Small intestine (tissue), 7 donors: ENCODE measurements at regions not wholly inside any gene's neighbourhood (a gene's known extent, or its start where the extent isn't known, plus 50 kb on each side); places are given as distances from the start of the nearest gene placed in this dataset.

Experiments used
- DNase-seq, 2 donors: peaks; one replicate each; pipeline versions ENCODE4 v3.0.0 to v3.0.0-alpha.2; 2013
- FAIRE-seq: peaks from 2 replicates; lab custom pipeline; 2012; peaks lifted over from hg19 to GRCh38; lab: Jason Lieb, UNC
- H3K27ac ChIP-seq, 3 donors: one replicate each; pipeline ENCODE4 v1.5.1; 2013; ENCODE audit warnings: low read length in 2 of 3, mild to moderate bottlenecking in 2 of 3, control low read depth in 1 of 3, inconsistent platforms in 1 of 3, low read depth in 1 of 3, moderate library complexity in 1 of 3
- H3K27me3 ChIP-seq, 3 donors: one replicate each; pipeline ENCODE4 v1.6.1; 2013; ENCODE audit warnings: low read length in 3 of 3, inconsistent platforms in 1 of 3; ENCODE audit not compliant: control insufficient read depth in 3 of 3, insufficient read depth in 3 of 3
- H3K36me3 ChIP-seq, 3 donors: one replicate each; pipeline ENCODE4 v1.6.1; 2013; ENCODE audit warnings: low read length in 3 of 3, inconsistent platforms in 1 of 3, low read depth in 1 of 3, mild to moderate bottlenecking in 1 of 3, moderate library complexity in 1 of 3; ENCODE audit not compliant: control insufficient read depth in 3 of 3, insufficient read depth in 2 of 3
- H3K4me1 ChIP-seq, 3 donors: one replicate each; pipeline ENCODE4 v1.6.1; 2013; ENCODE audit warnings: low read length in 2 of 3, inconsistent platforms in 1 of 3, low read depth in 1 of 3, mild to moderate bottlenecking in 1 of 3, moderate library complexity in 1 of 3; ENCODE audit not compliant: control insufficient read depth in 3 of 3, insufficient read depth in 2 of 3
- H3K4me3 ChIP-seq, 3 donors: one replicate each; pipeline ENCODE4 v1.5.1; 2013; ENCODE audit warnings: low read length in 3 of 3, control low read depth in 1 of 3, inconsistent platforms in 1 of 3, low read depth in 1 of 3, mild to moderate bottlenecking in 1 of 3, moderate library complexity in 1 of 3
- H3K9me3 ChIP-seq, 2 donors: one replicate each; pipeline ENCODE4 v1.6.1; 2013; ENCODE audit warnings: low read depth in 1 of 2, low read length in 1 of 2; ENCODE audit not compliant: control insufficient read depth in 2 of 2, insufficient read depth in 1 of 2
- WGBS, 3 donors: extraction: QIAGEN DNeasy Blood & Tissue Kit; methylation state at CpG; one replicate each; pipeline ENCODE4 v1.1.7; 2013; 5-methylcytosine and 5-hydroxymethylcytosine counted together
- donor health status: healthy with polysubstance abuse.
- donor health status: control.
- donor health status: control.
- donor health status: Bipolar disorder and iron deficiency.
- donor health status: healthy.

DNA sequence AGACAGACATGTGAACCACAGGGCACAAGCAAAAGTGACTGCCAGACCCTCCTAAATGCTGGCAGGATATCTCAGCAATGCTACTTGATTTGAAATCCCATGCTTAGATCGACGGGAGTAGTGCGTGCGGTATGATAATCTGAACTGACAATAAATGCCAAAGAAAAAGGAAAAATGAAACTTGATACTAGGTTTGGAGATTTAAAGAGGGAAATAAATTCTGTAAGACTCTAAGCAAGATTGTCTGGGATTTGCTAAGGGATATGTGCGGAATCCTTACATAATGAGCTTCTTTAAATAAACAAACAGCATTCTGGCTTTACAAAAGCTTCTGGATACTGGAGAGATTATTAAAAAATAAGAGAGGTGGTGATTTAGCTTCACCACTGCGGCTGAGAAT lies 203.6 kb downstream of the CAAP1 start:
- no peaks in the 10 kb centered on the region for H3K36me3 ChIP-seq
- H3K27me3 ChIP-seq = no peaks in the 10 kb centered on the region
- H3K4me1 ChIP-seq = no peaks in the 10 kb centered on the region
- no peak overlapping the region for H3K27ac ChIP-seq
- WGBS, 3 donors = 87 to 90% (median 88%) methylated on average over 6 of the region's 6 CpGs
- FAIRE-seq (no peak), DNase-seq (no peak)
- no peaks in the 10 kb centered on the region for H3K9me3 ChIP-seq
- no peak overlapping the region for H3K4me3 ChIP-seq

DNA sequence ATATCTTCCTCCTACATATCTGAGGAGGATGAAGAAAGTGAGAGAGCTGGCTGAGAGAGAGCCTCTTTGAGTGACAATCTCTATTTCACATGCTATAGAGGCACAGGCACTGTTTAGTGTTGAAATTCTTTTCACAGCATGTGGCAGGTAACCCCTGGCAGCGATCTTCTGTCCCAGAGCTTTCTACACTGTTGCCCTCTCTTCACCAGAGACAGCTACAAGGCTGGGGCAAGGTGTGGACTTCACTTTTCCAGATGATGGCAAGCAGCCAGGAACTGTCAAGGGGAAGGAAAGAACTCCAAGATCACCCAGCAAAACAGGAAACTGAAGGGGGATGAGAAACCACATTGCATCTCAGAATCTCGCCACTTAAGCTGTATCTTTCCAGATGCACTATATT lies 205.2 kb downstream of the CAAP1 start:
- 25 to 35% (median 34%) methylated on average over 2 of the region's 2 CpGs for WGBS, 3 donors

DNA sequence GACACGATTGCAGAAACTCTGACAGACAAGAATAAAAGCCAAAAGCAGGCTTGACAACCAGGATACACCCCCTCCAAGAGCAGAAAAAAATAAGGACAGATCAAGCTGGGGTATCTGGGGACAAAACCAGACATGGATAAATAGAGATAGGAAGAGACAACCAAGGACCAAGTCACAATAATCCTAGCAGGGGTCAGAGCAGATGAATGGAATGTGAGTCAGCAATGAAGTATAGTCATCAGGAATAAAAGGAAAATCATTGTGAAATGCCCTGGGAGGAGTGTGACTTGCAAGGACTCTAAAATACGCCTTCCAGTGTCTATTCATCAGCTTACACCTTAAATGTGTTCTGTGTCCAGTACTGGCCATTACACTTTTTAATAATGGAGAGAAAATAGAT lies 206.8 kb downstream of the CAAP1 start:
- no peak overlapping the region for H3K4me3 ChIP-seq
- FAIRE-seq (no peak), DNase-seq (no peak)
- H3K4me1 ChIP-seq = no peaks in the 10 kb centered on the region
- H3K9me3 ChIP-seq = no peaks in the 10 kb centered on the region
- H3K27ac ChIP-seq = no peak overlapping the region
- H3K36me3 ChIP-seq = no peaks in the 10 kb centered on the region
- 70 to 83% (median 76%) methylated on average over 2 of the region's 2 CpGs for whole genome bisulfite sequencing, 3 donors
- no peaks in the 10 kb centered on the region for H3K27me3 ChIP-seq

More for the DNA sequence above, 205.2 kb downstream of the CAAP1 start:
- no peak overlapping the region for H3K27ac ChIP-seq
- DNase-seq (peak in 1 of 2 donors; percentile 25), FAIRE-seq (no peak)
- H3K36me3 ChIP-seq = no peaks in the 10 kb centered on the region
- H3K27me3 ChIP-seq = no peaks in the 10 kb centered on the region
- H3K9me3 ChIP-seq = no peaks in the 10 kb centered on the region
- no peak overlapping the region for H3K4me3 ChIP-seq
- H3K4me1 ChIP-seq = no peaks in the 10 kb centered on the region

DNA sequence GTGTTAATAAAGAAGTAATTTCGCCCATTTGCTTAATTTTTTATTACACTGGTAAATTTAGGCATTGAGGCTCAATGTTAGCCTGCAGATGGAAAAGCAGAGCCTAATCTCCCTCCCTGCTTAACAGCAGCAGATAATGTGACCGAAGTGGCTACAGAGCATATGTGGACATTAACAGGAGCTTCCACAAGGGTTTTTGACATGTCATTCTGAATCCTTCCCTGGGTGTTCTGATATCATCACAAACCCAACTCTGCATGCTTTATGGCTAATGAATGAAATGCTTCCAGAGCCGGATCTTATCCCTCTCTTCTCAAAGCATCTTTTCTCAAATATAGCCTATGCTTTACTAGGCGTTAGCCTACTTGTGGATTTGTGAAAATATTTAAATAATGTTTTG lies 208.6 kb downstream of the CAAP1 start:
- Histone ChIP-seq H3K27me3 (no peaks in the 10 kb centered on the region), H3K4me1 (no peaks in the 10 kb centered on the region), H3K4me3 (no peak overlapping the region), H3K36me3 (no peaks in the 10 kb centered on the region), H3K9me3 (no peaks in the 10 kb centered on the region), H3K27ac (no peak overlapping the region)
- DNase-seq (no peak), FAIRE-seq (no peak)
- WGBS, 3 donors = 73 to 87% (median 82%) methylated on average over 4 of the region's 4 CpGs

DNA sequence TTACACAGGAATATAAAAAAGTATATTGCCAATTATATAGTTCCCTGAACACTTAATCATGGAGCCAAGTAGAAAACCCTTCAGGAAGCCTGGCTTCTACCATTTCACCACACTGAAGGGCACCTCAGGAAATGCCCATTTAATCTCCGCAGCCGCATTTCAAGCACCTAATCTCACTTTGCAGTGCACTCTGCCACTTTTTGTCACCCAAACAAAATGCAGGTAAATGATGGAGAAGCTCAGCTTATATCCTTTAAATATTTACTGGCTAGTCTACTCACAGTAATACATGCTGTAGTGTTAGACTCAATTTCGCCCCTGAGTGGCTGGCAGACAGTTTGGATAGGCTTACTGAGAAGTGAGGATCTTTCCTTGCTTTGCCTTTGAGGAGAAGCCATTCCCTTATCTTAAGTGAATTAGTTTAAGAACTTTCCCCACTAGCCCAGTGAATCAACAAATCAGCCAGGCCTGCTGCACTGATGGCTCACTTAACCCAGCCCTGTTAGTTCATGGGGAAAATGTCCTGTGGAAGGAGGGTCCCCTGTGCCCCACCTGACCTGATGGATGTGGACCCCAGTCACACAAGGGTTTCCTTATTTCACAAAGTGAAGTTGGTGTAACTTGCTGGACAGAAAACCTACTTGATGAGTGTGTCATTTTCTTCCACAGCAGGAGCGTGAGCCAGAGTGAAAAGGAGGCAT lies 209.7 kb downstream of the CAAP1 start:
- Histone ChIP-seq H3K27me3 (no peaks in the 10 kb centered on the region), H3K27ac (no peak overlapping the region), H3K36me3 (no peaks in the 10 kb centered on the region), H3K9me3 (no peaks in the 10 kb centered on the region), H3K4me3 (no peak overlapping the region), H3K4me1 (no peaks in the 10 kb centered on the region)
- 73 to 94% (median 81%) methylated on average over 4 of the region's 4 CpGs for WGBS, 3 donors
- no peak for DNase-seq
- no peak for FAIRE-seq

DNA sequence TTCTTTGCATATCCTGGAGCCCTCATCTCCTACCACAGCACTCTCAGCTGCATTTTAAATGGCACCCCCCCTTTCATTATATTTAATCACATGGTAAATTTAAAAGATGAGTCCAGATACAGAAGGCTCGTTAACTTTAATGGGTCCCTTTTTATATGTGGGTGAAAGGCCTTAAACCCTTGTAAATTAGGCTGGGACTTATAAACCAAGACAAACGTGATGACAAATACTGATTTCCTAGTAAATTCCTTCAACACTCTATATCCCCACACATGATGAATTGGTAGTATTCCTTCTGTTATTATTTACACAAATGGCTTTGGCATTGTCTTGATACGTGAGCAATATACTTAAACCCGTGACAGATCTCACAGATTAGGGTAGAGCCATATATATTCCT lies 210.6 kb downstream of the CAAP1 start:
- no peak for FAIRE-seq
- WGBS, 3 donors = 72 to 88% (median 82%) methylated on average over 4 of the region's 4 CpGs
- H3K27me3 ChIP-seq = no peaks in the 10 kb centered on the region

DNA sequence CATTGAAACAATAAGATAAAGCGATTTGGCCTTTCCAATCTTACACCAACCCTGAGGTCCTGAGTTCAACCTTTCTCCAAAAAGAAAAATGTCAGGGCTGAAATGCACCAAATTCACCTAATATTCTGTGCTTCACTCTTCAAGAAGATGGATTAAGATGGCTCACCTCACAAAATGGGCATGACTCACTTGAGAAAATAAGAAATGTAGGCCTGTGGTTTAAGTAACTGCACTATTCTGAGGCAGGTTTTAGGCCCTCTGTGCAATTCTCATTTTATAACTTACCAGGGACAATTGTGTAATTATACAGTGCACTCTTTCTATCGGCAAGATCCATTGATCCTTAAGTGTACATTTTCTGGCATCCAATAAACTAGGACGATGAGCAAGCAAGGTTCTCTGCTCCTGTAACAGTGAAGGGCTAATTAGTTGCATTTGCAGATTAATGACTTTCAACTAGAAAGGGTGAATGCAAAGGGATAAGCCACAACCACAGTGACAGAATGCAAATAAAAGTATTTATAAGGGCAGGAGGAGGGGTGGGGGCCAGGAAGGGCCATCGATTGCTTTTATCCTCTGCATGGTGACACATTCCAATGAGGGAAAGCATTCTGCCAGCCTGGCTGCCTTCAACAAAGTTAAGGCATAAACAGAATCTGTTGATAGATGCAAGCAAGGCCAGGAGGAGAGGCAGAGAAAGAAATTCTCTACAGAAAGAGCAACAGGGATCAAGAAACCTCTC lies 214.5 kb downstream of the CAAP1 start:
- FAIRE-seq (no peak), DNase-seq (no peak)
- Histone ChIP-seq H3K27me3 (no peaks in the 10 kb centered on the region), H3K27ac (no peak overlapping the region), H3K4me1 (no peaks in the 10 kb centered on the region), H3K4me3 (no peak overlapping the region), H3K36me3 (no peaks in the 10 kb centered on the region), H3K9me3 (no peaks in the 10 kb centered on the region)
- 60 to 74% (median 71%) methylated on average over 4 of the region's 4 CpGs for WGBS, 3 donors

More for the DNA sequence above, 210.6 kb downstream of the CAAP1 start:
- no peaks in the 10 kb centered on the region for H3K9me3 ChIP-seq
- DNase-seq = no peak
- H3K27ac ChIP-seq = no peak overlapping the region
- no peak overlapping the region for H3K4me3 ChIP-seq
- no peaks in the 10 kb centered on the region for H3K4me1 ChIP-seq
- no peaks in the 10 kb centered on the region for H3K36me3 ChIP-seq

DNA sequence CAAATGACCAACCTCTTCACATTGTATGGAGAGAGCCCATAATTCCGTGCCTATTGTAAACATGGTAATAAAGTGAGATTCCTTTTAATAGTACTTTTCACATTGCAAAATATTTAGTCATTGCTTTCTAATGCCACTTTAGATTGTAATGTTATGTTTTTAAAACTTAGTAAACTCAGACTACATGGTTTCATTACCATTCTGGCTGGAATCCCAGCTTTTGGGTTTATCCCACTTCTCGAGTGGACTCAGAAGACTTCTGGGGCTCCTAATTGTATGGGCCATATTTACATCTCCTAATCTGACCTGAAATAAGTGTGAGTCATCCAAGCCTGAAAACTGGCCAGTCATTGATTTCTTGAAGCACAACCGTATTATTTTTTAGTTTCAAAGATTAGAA lies 217.6 kb downstream of the CAAP1 start:
- DNase-seq (no peak), FAIRE-seq (no peak)
- Histone ChIP-seq H3K4me3 (no peak overlapping the region), H3K9me3 (no peaks in the 10 kb centered on the region), H3K4me1 (no peaks in the 10 kb centered on the region), H3K36me3 (no peaks in the 10 kb centered on the region), H3K27me3 (no peaks in the 10 kb centered on the region), H3K27ac (no peak overlapping the region)
- 35 to 53% (median 38%) methylated on average over 3 of the region's 3 CpGs for WGBS, 3 donors
